Suppressor macrophage treated with lipopolysaccharide for 4 hours (primary cell): ENCODE measurements at regions not wholly inside any gene's neighbourhood (a gene's known extent, or its start where the extent isn't known, plus 50 kb on each side); places are given as distances from the start of the nearest gene placed in this dataset.

Source experiments
- DNase-seq: peaks from one replicate; pipeline ENCODE4 v3.0.0-alpha.2; 2020

- no peak for DNase-seq
These were observed 175.5 kb upstream of the SDK2 start for GRCh38 chr17:73819440-73820395.

- DNase-seq = no peak
These were observed 176.6 kb upstream of the SDK2 start for GRCh38 chr17:73820686-73821448.

- no peak for DNase-seq
These were observed 177.4 kb upstream of the SDK2 start for GRCh38 chr17:73821665-73822064.

- DNase-seq = no peak
These were observed 178.1 kb upstream of the SDK2 start for GRCh38 chr17:73822371-73822770.

- no peak for DNase-seq
These were observed 179.4 kb upstream of the SDK2 start for GRCh38 chr17:73823684-73824083.

- no peak for DNase-seq
These were observed 180.1 kb upstream of the SDK2 start for GRCh38 chr17:73824321-73824720.

GRCh38 chr17:73826181-73826871 is 182.1 kb upstream of the SDK2 start:
- no peak for DNase-seq

- no peak for DNase-seq
These were observed 182.6 kb upstream of the SDK2 start for GRCh38 chr17:73826872-73827228.

GRCh38 chr17:73827627-73828291 is 183.5 kb upstream of the SDK2 start:
- DNase-seq = no peak

GRCh38 chr17:73829676-73830280 is 185.5 kb upstream of the SDK2 start:
- no peak for DNase-seq

- no peak for DNase-seq
These were observed 187.5 kb upstream of the SDK2 start for GRCh38 chr17:73831699-73832098.

GRCh38 chr17:73833775-73834488 is 189.7 kb upstream of the SDK2 start:
- DNase-seq = no peak

- no peak for DNase-seq
These were observed 190.6 kb upstream of the SDK2 start for GRCh38 chr17:73834684-73835343.

- DNase-seq = no peak
These were observed 191.4 kb upstream of the SDK2 start for GRCh38 chr17:73835605-73836004.

GRCh38 chr17:73838815-73839214 is 194.6 kb upstream of the SDK2 start:
- no peak for DNase-seq

- no peak for DNase-seq
These were observed 196.6 kb upstream of the SDK2 start for GRCh38 chr17:73840829-73841228.

- peak; percentile 19 for DNase-seq
These were observed 197.3 kb upstream of the SDK2 start for GRCh38 chr17:73841431-73842060.

GRCh38 chr17:73847952-73848351 is 203.7 kb upstream of the SDK2 start:
- DNase-seq = no peak

- no peak for DNase-seq
These were observed 206.2 kb upstream of the SDK2 start for GRCh38 chr17:73850426-73850825.

- DNase-seq = peak; percentile 27
These were observed 206.8 kb upstream of the SDK2 start for GRCh38 chr17:73851091-73851490.

- no peak for DNase-seq
These were observed 207.7 kb upstream of the SDK2 start for GRCh38 chr17:73851921-73852320.
